Left renal cortex interstitium (tissue), 4 donors: ENCODE measurements at regions not wholly inside any gene's neighbourhood (a gene's known extent, or its start where the extent isn't known, plus 50 kb on each side); places are given as distances from the start of the nearest gene placed in this dataset.
"Not testable (repeated sequence)": the region's sequence is repeated elsewhere in the genome, so short reads cannot be mapped to it uniquely, and the experiment has no call there.

Experiments
- DNase-seq, 4 donors: peaks; one replicate each; pipeline ENCODE4 v3.0.0-alpha.2; 2013; ENCODE audit warnings: low read depth in 4 of 4, low spot score in 2 of 4, missing footprints in 1 of 4

DNA sequence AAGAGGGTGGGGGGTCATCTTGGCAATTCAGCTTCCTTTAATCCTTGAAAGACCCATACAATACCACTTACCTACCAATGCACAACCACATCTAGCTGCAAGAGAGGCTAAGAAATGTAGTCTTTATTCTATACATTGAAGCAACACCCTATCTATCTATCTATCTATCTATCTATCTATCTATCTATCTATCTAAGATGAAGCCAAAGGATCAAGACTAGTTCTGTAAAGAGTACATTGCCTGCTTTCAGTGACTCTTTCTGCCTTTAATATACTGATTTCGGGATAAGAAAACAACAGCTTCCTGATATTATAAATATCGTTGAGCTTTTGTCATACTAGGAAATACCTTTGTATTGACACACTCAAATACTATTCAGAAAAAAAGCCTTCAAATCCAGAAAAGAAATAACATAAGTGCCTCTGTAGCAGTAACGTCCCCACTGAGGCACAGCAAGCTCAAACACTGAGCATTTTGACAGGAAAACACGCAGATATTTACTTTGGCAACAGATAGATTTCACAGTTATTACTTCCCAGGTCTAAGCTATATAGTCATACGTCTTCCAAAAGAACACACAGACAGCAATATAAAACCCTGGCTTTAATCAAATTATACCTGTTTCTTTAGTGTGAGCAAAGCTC, 139.4 kb upstream of the SERTAD2 start:
- no peak for DNase-seq

DNA sequence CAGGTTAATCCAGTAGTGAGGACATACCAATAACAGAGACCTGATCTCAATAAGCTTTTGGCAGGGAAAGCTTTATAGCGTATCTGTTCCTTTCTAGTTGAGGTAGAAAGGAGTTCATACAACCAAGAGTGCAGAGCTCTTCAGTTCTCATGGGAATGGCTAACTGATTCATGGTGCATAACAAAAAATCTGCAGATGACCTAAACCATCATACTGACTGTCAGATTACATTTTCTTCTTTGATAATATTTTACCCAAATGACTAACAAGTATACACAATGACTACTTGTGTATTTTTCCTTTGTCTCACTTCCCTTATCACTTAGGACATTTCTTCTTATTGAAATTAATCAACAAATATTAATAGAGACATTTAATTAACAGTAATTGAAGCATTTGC, 140.0 kb upstream of the SERTAD2 start:
- DNase-seq: no peak

DNA sequence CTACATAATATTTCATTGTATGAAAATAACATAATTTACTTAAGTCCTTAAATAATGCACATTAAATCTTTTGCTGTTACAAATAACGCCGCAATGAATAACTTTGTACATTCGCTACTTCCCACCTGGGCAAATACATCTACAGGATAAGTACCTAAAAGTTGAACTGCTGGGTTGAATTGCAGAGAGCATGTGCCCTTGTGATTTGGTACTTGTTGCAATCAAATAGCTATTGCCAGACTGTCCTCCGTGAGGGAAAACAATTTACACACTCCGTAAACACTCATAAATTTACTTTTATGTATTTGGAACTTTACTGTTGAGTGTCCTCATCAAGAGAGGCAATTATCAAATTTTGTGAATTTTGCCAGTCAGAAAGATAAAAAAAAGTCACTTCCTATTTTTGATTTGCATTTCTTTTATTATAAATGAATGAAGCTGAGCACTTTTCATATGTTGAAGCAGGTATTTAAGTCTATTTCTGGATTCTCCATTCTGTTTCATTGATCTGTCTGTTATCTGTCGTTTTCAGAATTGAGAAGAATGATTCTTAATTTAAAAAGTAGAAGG, 140.8 kb upstream of the SERTAD2 start:
- DNase-seq: no peak

DNA sequence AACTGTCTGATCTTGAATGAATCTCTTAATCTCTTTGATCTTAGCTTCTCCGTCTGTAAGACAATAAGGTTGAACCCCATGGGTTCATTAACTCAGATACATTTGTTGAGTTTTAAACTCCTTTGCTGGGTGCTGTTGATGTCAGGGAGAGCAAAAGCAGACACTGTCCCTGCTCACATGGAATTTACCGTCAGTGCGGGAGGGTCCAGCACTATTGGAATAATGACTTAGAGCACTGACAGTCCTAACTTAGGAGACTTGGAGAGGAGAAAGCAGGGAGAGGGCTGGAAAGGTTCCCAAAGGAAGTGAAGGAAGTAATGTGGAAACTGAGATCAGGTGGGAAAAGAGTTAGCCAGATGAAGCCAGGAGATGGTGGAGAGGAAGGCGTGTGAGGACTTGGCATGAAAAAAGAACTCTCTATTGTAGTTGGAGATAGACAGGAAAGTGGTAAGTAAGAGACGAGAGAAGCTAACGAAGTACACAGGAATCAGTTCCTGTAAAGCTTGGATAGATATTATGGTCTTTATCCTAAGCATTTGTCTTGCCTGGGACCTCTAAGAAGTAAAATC, 141.4 kb upstream of the SERTAD2 start:
- DNase-seq: no peak

DNA sequence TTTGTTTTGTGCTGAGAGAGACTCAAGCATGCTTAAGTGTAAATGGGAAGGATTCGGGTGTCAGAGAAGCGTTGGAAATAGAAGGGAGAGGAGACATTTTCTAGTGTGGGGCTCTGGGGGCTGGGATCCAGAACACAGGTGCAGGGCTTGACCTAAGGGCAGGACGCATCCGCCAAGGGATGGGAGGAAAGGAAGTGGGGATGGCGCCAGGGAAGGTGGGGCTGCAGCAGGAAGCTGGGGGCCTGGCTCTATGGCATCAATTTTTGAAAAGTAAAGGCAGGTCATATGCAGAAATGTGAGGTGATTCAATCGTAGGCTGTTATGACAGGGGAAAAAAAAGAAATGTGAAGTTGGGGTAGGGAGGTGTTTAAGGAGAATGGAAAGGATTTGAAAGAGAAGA, 143.2 kb upstream of the SERTAD2 start:
- DNase-seq: no peak

DNA sequence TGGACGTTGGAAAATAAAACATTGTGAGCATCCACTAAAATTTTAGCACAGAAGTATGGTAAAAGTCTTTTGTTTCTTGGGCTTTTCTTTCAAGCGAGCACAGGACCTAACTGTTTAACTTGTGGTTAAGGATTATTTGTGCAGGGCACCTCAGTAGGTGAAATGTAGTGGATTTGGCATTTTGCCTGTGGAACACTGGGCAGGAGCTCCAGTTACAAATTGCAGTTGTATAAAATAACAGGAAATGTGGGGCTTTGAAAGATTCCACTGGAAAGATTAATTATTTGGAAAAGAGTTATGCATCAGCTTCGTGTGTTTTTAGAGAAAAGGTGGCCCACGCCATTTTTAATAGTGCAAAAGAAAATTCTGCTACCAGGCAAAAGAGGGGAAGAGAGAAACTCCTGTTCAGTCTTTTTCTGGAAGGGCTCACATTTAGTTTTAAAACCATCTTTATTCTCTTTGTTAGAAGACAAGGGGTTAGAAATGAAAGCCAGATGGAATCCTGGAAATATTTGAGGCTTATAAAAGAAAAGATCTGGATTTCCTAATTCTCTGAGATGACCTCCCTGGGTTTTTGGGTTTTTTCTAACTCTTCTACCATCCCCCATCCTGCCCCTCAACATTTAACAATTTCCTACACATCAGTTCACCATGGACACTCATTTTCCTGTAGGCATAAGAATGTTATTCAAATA, 144.3 kb upstream of the SERTAD2 start:
- DNase-seq: peak in 2 of 4 donors; percentile 28 to 33

DNA sequence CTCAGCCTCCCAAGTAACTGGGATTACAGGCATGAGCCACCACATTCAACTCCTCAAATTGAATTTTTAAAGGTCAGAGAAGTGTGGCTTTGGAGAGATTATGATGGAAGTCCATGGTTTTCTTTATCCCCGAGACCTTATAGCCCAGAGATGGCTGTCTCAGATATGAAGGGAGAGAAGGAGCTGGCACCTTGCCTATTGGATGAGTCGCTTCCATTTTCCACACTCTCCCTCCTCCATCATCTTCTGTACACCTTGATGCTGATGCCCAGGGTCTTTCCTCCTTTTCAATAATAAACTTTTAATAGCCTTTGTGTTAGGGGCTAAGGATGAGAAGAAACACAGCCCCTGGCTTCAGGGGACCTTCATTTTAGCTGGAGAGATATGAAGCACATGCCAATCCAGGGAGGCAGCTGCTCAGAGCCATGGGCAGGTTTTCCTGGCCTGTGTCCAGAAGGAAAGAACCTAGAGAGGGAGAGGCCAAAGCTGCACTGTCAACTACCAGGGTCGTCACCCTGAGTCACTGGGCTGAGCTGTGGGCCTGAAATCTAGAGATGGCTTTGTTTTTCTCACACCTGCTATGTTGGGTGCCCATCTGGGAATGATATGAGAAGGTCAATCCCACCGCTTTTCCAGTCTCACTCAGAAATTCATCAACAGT, 146.0 kb upstream of the SERTAD2 start:
- no peak for DNase-seq

DNA sequence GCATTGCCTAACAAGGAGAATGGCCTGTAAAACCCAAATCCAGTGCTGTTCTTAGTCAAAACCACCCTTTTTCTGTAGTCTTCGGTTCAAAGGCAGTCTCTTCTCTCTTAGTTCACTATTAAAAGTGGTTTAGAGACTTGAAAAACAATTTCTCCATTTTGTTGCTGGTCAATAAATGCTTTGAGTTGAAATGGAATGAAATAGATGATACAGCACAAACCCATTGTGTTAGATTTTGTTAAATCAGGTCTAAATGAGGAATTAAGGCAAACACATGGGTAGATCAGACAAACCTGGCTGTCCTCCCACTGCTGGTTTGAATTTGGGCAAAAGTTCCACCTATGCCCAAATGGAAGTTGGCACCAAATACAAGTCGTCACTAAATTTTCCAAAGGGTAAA, 150.1 kb upstream of the SERTAD2 start:
- DNase-seq: no peak

DNA sequence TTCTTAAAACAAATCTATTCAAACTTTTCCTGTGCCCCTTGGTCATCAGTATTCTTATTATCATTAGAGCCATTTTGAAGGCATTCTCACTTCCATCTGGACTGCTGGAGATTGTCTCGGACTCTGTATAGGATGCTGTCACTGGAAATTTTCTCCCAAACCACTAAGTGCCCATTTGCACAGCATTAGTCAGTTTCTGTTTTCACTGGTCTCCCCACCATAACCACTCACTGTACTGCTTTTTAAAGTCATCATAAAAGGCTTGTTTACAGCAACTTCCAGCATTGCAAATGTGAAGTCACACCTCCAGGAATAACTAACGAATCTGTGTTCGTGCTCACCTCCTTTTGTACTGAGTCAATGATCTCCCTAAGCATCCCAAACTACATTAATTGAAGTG, 150.9 kb upstream of the SERTAD2 start:
- DNase-seq: no peak

DNA sequence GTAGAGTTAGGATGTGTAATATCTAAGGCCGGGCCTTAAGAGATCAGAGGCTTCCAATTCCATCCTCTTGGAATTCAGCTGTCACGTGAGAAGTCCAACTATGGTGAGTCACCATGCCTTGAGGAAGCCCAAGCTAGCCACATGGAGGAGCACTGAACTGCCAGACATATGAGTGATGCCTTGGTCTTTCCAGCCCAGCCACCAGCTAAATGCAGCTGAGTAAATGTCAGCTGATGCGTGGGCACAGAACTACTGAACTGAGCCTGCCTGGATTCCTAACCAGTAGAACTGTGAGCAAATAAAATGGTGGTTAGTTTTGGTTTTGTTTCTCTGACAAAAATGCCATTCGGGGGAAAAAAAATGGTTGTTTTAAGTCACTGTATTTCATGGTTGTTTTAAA, 153.7 kb upstream of the SERTAD2 start:
- no peak for DNase-seq

DNA sequence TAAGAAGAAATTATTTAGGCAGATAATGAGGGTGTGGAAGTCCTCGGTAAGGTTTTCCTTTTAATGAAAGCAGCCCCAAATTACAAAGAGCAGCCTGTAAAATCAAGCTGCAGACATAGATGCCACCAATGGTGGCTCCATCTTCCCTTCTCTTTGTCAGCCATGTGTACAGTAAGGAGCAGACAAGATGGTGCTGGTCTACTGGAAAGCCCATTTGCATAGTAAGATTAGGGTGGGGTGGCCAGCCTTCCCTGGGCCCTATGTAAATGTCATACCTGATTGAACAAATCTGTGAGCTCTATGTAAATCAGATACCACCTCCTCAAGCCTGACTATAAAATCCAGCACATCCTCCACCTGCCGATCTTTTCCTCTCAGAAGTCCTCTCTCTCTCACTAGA, 154.4 kb upstream of the SERTAD2 start:
- DNase-seq: no peak

DNA sequence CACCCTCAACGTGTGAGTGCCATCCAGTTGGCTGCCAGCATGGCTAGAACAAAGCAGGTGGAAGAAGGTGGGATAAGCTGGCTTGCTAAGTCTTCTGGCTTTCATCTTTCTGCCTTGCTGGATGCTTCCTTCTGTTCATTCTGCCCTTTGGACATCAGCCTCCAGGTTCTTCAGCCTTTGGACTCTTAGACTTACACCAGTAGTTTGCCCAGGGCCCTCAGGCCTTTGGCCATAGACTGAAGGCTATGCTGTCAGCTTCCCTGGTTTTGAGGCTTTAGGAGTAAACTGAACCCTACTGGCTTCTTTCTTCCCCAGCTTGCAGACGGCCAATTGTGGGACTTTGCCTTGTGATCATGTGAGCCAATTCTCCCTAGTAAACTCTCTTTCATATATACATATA, 155.0 kb upstream of the SERTAD2 start:
- DNase-seq: no peak

DNA sequence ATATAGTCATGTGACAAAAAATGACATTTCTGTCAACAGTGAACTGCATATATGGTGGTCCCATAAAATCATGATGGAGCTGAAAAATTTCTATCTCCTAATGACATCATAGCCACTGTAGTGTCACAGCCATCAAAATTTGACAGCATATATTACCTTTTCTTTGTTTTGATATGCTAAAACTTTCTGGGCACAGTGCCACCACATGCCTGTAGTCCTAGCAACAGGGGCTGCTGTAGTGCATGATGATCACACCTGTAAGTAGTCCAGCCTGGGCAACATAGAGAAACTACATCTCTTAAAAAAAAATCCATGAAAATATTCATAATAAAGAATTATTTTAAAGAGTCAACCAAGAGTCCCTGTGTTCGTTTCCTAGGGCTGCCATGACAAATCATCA, 155.5 kb upstream of the SERTAD2 start:
- no peak for DNase-seq

DNA sequence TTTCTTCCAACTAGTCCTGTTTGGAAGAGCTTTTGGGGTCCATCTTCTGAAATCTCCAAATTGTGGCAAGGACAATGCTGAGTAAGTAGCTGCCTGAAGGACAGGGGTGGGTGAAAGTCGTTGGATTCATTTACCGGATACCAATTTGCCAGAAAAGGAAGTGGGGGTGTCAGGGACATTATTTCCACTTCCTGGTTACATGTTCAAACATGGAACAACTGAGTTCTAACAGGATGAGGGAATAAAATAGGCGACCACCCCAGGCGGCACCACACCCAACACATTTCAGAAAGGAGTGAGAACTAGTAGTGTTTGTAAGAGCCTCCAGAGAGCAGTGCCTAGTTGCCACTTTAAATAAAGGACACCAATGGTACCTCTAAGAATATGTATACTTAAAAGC, 158.6 kb upstream of the SERTAD2 start:
- no peak for DNase-seq

DNA sequence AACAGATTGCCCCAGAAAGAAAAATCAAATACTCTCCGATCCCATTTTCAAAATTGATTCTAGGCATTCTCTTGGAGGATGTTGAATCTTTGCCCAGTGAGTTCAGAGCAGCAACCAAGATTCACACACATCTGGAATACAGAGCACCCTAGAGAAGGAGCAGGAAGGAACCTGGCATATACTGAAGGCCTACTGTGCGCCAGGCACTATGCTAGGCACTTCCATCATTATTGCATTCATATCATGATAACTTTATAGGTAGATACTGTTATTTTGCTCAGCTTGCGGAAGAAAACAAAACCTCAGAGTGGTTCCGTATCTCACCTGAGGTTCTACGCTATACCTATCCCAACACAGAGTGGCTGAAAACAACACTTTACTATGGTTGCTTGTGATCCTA, 160.3 kb upstream of the SERTAD2 start:
- no peak for DNase-seq

DNA sequence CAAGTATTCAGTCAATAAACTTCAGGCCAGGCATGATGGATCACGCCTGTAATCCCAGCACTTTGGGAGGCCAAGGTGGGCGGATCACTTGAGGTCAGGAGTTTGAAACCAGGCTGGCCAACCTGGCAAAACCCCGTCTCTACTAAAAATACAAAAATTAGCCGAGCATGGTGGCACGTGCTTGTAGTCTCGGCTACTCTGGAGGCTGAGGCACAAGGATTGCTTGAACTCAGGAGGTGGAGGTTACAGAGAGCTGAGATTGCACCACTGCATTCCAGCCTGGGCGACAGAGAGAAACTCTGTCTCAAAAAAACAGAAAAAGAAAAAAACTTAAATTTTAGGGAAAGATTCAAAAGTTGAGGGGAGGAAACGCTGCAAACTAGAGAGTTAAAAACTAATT, 162.8 kb upstream of the SERTAD2 start:
- not testable (repeated sequence) for DNase-seq

DNA sequence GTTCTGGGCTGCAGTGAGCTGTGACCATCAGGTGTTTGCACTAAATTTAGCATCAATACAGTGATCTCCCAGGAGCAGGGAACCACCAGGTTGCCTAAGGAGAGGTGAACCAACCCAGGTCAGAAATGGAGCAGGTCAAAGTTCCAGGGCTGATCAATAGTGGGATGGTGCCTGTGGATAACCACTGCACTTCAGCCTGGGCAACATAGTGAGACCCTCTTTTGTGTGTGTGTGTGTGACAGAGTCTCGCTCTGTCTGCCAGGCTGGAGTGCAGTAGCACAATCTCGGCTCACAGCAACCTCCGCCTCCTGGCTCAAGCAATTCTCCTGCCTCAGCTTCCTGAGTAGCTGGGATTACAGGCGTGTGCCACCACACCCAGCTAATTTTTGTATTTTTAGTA, 163.7 kb upstream of the SERTAD2 start:
- DNase-seq: no peak

DNA sequence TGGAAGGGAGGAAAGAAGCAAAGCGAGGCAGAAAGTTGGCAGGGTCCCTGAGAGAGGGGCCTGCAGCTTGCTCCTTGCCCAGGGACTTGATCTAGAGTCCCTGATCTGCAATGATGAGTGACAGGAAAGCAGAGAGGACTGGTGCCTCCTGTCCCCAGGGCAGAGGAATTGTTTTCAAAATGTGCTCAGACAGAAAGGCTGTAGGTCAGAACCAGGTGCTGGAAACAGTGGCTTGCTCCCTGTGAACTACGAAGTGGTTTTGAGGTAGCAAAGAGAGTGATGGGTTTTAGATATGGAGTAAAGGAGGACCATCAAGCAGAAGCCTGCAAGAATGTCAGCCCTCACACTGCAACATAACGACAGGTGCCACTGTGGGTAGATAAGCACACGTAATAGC, 164.9 kb upstream of the SERTAD2 start:
- DNase-seq: no peak

DNA sequence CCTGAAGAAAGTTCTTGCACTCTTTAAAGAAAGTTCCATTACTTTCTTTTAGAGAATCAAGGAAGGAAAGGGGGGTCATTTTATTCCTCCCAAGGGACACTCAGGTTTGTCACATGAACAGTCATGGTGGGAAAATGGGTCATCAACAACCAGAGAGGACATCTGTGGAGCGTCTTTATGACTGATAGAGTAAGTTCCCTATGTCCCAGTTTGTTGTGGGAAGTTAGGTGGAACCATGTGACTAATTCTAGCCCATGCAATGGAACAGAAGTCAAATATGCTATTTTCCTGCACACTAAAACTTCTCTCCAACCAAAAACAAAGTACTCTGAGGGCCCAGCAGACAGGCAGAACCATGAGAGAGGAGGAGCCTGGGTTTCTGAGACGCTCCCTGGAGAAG, 165.6 kb upstream of the SERTAD2 start:
- no peak for DNase-seq

DNA sequence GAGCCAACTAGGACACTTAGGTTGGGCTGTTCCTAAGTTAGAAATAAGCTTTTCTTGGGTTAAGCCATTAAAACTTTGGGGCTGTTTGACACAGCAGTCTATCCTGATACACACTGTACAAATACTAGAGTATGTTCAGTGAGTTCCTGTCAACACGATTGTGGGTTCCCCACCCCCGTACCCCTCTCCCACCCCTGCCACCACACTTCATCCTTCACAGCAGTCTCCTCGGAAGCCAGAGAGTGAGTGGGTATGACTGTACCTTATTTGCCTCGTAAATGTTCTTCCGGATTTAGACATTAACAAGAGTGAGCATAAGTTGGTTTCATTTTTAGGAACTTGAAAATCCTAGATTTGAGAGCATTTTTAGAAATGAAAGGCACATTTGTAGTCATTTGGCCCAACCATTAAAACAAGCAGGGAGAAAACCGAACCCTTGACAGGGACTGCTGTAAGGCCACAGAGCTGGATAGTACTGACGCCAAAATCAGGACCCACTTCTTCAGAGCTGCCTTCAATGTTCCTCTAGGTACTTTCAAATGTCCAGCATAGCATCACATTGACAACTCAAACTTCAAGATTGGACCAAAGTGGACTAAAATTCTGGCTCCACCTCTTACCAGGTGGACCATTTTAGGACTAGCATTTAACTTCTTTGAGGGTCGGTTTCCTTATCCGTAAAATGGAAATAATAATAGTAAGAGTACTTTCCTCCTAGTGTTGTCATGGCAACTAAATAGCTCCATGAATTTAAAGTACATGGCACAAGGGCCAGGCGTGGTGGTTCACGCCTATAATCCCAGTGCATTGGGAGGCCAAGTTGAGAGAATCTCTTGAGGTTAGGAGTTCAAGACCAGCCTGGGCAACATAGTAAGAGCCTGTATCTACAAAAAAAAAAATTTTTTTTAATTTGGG, 166.3 kb upstream of the SERTAD2 start:
- no peak for DNase-seq

DNA sequence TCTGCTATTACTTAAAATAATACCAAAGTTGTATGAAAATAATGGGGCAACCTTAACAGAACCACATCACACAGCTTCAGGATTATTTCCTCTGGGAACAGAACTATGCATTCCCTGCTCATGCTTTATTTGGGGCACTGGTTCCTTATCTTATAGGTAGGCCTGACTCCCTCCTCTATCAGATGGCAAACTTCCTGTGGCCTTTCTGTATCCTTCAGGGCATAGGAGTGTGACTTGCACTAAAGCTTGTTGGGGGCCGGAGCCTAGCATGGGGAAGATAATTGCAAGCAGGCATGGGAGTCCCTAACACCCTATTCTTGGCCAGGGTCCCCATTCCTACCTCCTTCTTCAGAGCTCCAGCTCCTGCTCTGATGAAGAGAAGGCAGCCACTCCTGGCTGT, 167.2 kb upstream of the SERTAD2 start:
- DNase-seq: no peak
